HepG2 (cell line): ENCODE measurements at regions not wholly inside any gene's neighbourhood (a gene's known extent, or its start where the extent isn't known, plus 50 kb on each side); places are given as distances from the start of the nearest gene placed in this dataset.

Source experiments
- ATAC-seq: fragments of 200-7000 bp; cut with Tn5 transposase; 3 replicates; pipeline ENCODE4 v1.9.1; 2020; ENCODE audit warnings: mild to moderate bottlenecking, moderate library complexity
- BruUV-seq: library from RNA; stranded (reverse); fragments of 400-500 nt; replicated peaks from 2 replicates; lab custom pipeline; 2021; lab: Mats Ljungman, UMichigan
- CTCF ChIA-PET: fragments of 300-600 bp; formaldehyde crosslinking; extraction: SDS; loops from one replicate; lab custom pipeline; 2021; ENCODE audit warnings: low total read pairs, inconsistent platforms, low intra/inter-chr PET ratio; lab: Yijun Ruan, JAX
- POLR2A ChIA-PET: fragments of 350-600 bp; sonication (Branson Sonifier 250); formaldehyde crosslinking; loops from one replicate; lab custom pipeline; 2020; ENCODE audit warnings: antibody characterized with exemption, inconsistent platforms; lab: Yijun Ruan, JAX
- DNase-seq: peaks from one replicate; pipeline ENCODE4 v3.0.0-alpha.2; 2015; ENCODE audit warnings: low spot score
- FAIRE-seq: peaks from 3 replicates; lab custom pipeline; 2011; peaks lifted over from hg19 to GRCh38; lab: Jason Lieb, UNC
- H2AFZ ChIP-seq: one replicate; pipeline ENCODE4 v1.6.1; 2011; ENCODE audit warnings: low read length, inconsistent platforms
- H3K27ac ChIP-seq: fragments of 300-600 bp; 3 replicates; pipeline ENCODE4 v1.8.0; 2011; ENCODE audit warnings: mixed run types, mild to moderate bottlenecking, mixed read lengths, low read length, inconsistent platforms; ENCODE audit not compliant: insufficient read depth; ENCODE audit errors: extremely low read length
- H3K27me3 ChIP-seq, 2 experiments: fragments of 200-600 bp in 1 of 2; 2 replicates in 1 of 2; 3 replicates in 1 of 2; pipeline versions ENCODE4 v1.6.0 to v1.8.0; 2011; ENCODE audit warnings: low read length in 2 of 2, mild to moderate bottlenecking in 2 of 2, moderate library complexity in 2 of 2, inconsistent platforms in 1 of 2; ENCODE audit not compliant: insufficient read depth in 2 of 2, control insufficient read depth in 1 of 2
- H3K36me3 ChIP-seq, 2 experiments: fragments of 200-600 bp in 1 of 2; replicated peaks in 1 of 2; 2 replicates in 1 of 2; 3 replicates in 1 of 2; pipeline versions ENCODE4 v1.5.1 to v1.8.0; 2011; ENCODE audit warnings: low read length in 2 of 2, inconsistent platforms in 1 of 2; ENCODE audit not compliant: insufficient read depth in 2 of 2, control insufficient read depth in 1 of 2
- H3K4me1 ChIP-seq: 2 replicates; pipeline ENCODE4 v1.5.1; 2012; ENCODE audit warnings: low read length, inconsistent platforms; ENCODE audit not compliant: insufficient read depth
- H3K4me2 ChIP-seq: 2 replicates; pipeline ENCODE4 v1.6.0; 2011; ENCODE audit warnings: low read depth, low read length, inconsistent platforms
- H3K4me3 ChIP-seq, 3 experiments: fragments of 200-600 bp in 1 of 3; sonication (generic), shearing (Covaris generic) in 1 of 3; replicated peaks in 1 of 3; 2 replicates each; pipeline ENCODE4 v1.5.1; 2011 to 2016; ENCODE audit warnings: low read length in 3 of 3, inconsistent platforms in 2 of 3, low read depth in 2 of 3, mild to moderate bottlenecking in 2 of 3, control low read depth in 1 of 3, mixed read lengths in 1 of 3; ENCODE audit not compliant: insufficient read depth in 1 of 3
- H3K79me2 ChIP-seq: one replicate; pipeline ENCODE4 v1.6.1; 2011; ENCODE audit warnings: low read length, inconsistent platforms; ENCODE audit not compliant: insufficient read depth
- H3K9ac ChIP-seq: 2 replicates; pipeline ENCODE4 v1.6.0; 2011; ENCODE audit warnings: mild to moderate bottlenecking, low read depth, low read length, inconsistent platforms; ENCODE audit not compliant: insufficient read depth
- H3K9me3 ChIP-seq: 2 replicates; pipeline ENCODE4 v1.5.1; 2012; ENCODE audit warnings: mild to moderate bottlenecking, low read length
- H4K20me1 ChIP-seq: 2 replicates; pipeline ENCODE4 v1.6.0; 2011; ENCODE audit warnings: inconsistent platforms, mild to moderate bottlenecking, low read length, moderate library complexity; ENCODE audit not compliant: insufficient read depth
- ONECUT2 ChIP-seq: sonication (generic); formaldehyde crosslinking; IDR thresholded peaks from 2 replicates; pipeline ENCODE4 v1.4.0; 2020; ENCODE audit warnings: missing genetic modification reagents
- PAX8 ChIP-seq: sonication (generic); formaldehyde crosslinking; IDR thresholded peaks from 2 replicates; pipeline ENCODE4 v1.8.0; 2022; ENCODE audit warnings: mild to moderate bottlenecking, missing genetic modification reagents, borderline replicate concordance
- PREB ChIP-seq: sonication (generic); formaldehyde crosslinking; IDR thresholded peaks from 2 replicates; pipeline ENCODE4 v1.4.0; 2020; ENCODE audit warnings: missing genetic modification reagents
- SMC3 ChIP-seq: IDR thresholded peaks from 2 replicates; pipeline ENCODE4 v1.6.1; 2011; ENCODE audit warnings: low read length, improper control_type of control experiment
- SRF ChIP-seq: IDR thresholded peaks from 2 replicates; pipeline ENCODE4 v1.6.1; 2011; ENCODE audit warnings: mild to moderate bottlenecking, low read depth, low read length, moderate library complexity
- STAG1 ChIP-seq: sonication (generic); formaldehyde crosslinking; IDR thresholded peaks from 2 replicates; pipeline ENCODE4 v1.4.0; 2020; ENCODE audit warnings: missing genetic modification reagents
- U2AF1 ChIP-seq: fragments of 200-400 bp; formaldehyde crosslinking; optimal IDR thresholded peaks from 2 replicates; pipeline ENCODE3; 2017; ENCODE audit warnings: mild to moderate bottlenecking, low read depth, low read length
- ZNF136 ChIP-seq: sonication (generic); formaldehyde crosslinking; IDR thresholded peaks from 2 replicates; pipeline ENCODE4 v1.8.1; 2022; ENCODE audit warnings: low read depth, mild to moderate bottlenecking, moderate library complexity, missing genetic modification reagents
- ZSCAN22 ChIP-seq: sonication (generic); formaldehyde crosslinking; IDR thresholded peaks from 2 replicates; pipeline ENCODE4 v1.4.0; 2020; ENCODE audit warnings: mild to moderate bottlenecking, missing genetic modification reagents
- WGBS: methylation state at CpG from one replicate; pipeline ENCODE4 v1.1.6; 2017; ENCODE audit warnings: low lambda C conversion rate; 5-methylcytosine and 5-hydroxymethylcytosine counted together
- in situ Hi-C: cut with HindIII; loops from 2 replicates; pipeline ENCODE4 v1.10.0; 2017; ENCODE audit warnings: low pct_unique_long_range_greater_than_20kb; ENCODE audit not compliant: extremely low pct_ligation_motif_present
- intact Hi-C: fragments of 100-400 bp; cut with micrococcal nuclease; formaldehyde crosslinking; loops from one replicate; pipeline ENCODE4 v1.10.0; 2022; ENCODE audit not compliant: unreplicated experiment
- TF ChIP-seq, protein P1 (sequence below): sonication (generic); formaldehyde crosslinking; IDR thresholded peaks from 2 replicates; pipeline ENCODE4 v1.5.0; 2020; ENCODE audit warnings: mild to moderate bottlenecking, missing genetic modification reagents, moderate library complexity
- TF ChIP-seq, protein P2 (sequence below): sonication (generic); formaldehyde crosslinking; IDR thresholded peaks from 2 replicates; pipeline ENCODE4 v1.5.0; 2020; ENCODE audit warnings: mild to moderate bottlenecking, missing genetic modification reagents

DNA sequence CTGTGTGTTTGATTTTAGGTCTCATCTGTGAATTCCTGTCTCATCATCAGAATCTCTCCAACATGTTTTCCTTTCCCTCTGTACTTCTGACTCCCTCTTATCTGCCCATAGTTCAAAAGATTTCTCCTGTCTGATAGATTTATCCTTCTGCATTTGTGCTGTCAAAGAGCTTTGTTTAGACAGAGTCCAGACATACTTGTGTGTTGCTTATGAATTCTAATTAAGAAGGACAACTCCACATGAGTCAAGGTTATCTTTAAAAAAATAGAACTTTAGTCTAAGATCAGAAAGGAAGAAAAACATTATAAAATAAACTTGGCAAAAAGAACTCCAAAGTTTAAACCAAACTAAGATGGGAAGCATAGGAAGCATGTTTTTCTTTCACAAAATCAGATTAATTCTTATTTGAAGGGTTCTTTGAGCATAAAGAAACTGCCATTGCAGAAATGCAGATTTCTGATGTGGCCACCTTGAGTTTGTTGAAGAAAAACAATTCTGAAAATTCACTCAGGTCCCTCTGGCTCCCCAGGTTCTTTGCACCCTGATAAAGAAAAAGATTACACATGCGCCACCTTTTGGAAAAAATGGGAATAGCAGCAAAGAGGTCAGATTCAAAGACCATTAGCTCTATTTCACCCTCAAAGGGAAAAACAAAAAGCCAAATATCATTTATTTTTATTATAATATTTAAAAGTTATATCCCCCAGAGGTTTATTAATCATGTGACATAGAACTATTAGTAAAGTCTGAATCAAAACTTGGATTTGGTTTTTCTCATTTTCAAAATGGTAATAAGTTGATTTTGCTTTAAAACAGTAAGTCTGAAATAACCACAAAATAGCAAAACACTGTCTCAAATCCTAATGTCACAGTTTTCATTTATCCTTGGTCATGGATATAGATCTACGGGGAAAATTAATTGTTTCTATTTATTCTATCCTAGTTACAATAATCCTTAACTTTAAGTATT is 143.7 kb upstream of the DCN start:
- Histone ChIP-seq H3K27me3 (no peaks in the 10 kb centered on the region; a peak in 1 of 5 replicates), H4K20me1 (no peaks in the 10 kb centered on the region), H3K36me3 (no peaks in the 10 kb centered on the region), H3K27ac (no peak overlapping the region), H3K9ac (no peak overlapping the region), H3K4me3 (no peak overlapping the region), H3K9me3 (no peaks in the 10 kb centered on the region), H3K79me2 (no peaks in the 10 kb centered on the region), H3K4me2 (no peak overlapping the region), H3K4me1 (no peaks in the 10 kb centered on the region), H2AFZ (no peak overlapping the region)
- BruUV-seq = no TSS peak
- in situ Hi-C loops = loop anchor here (25.0 kb wide), 1 partner anchor 364 kb away; the partner anchor contains the start of gene CCER1
- DNase-seq (peak; percentile 34), FAIRE-seq (no peak), ATAC-seq (peak; percentile 47; the same call in 2 of the 3 replicates)
- ChIA-PET POLR2A (no interaction called here), CTCF (interaction anchor here (1.2 kb wide), 1 partner anchor 348 kb away, joined by 8 read pairs; no protein-coding TSS in a partner anchor)
- intact Hi-C loops = loop anchor here (1.0 kb wide), 2 partner anchors 148 to 348 kb away; no protein-coding TSS in a partner anchor
- peak; percentile 43; the same call in 1 of the 2 replicates for TF ChIP-seq SMC3
- TF ChIP-seq ONECUT2 (CRISPR knock-in tag) = no peak
- peak; percentile 22; the same call in 1 of the 2 replicates for TF ChIP-seq STAG1
- TF ChIP-seq, protein P1, sequence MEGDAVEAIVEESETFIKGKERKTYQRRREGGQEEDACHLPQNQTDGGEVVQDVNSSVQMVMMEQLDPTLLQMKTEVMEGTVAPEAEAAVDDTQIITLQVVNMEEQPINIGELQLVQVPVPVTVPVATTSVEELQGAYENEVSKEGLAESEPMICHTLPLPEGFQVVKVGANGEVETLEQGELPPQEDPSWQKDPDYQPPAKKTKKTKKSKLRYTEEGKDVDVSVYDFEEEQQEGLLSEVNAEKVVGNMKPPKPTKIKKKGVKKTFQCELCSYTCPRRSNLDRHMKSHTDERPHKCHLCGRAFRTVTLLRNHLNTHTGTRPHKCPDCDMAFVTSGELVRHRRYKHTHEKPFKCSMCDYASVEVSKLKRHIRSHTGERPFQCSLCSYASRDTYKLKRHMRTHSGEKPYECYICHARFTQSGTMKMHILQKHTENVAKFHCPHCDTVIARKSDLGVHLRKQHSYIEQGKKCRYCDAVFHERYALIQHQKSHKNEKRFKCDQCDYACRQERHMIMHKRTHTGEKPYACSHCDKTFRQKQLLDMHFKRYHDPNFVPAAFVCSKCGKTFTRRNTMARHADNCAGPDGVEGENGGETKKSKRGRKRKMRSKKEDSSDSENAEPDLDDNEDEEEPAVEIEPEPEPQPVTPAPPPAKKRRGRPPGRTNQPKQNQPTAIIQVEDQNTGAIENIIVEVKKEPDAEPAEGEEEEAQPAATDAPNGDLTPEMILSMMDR (CRISPR knock-in tag) = peak; percentile 51
- 0% methylated on average over 2 of the region's 2 CpGs for WGBS

- no peaks in the 10 kb centered on the region for H3K79me2 ChIP-seq
- POLR2A ChIA-PET = no interaction called here
- H3K9me3 ChIP-seq = no peaks in the 10 kb centered on the region
- TF ChIP-seq, protein P2, sequence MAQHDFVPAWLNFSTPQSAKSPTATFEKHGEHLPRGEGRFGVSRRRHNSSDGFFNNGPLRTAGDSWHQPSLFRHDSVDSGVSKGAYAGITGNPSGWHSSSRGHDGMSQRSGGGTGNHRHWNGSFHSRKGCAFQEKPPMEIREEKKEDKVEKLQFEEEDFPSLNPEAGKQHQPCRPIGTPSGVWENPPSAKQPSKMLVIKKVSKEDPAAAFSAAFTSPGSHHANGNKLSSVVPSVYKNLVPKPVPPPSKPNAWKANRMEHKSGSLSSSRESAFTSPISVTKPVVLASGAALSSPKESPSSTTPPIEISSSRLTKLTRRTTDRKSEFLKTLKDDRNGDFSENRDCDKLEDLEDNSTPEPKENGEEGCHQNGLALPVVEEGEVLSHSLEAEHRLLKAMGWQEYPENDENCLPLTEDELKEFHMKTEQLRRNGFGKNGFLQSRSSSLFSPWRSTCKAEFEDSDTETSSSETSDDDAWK (CRISPR knock-in tag) = no peak
- no peak for TF ChIP-seq ZNF136 (CRISPR knock-in tag)
- TF ChIP-seq U2AF1 = no peak
- no peak for TF ChIP-seq PREB
- TF ChIP-seq SRF = no peak
- TF ChIP-seq PAX8 (CRISPR knock-in tag) = no peak
- no peak for TF ChIP-seq ZSCAN22
Measured at GRCh38 chr12:91320999-91321398, 138.4 kb upstream of the DCN start.

More at GRCh38 chr12:91320999-91321398, 138.4 kb upstream of the DCN start:
- CTCF ChIA-PET = no interaction called here
- Histone ChIP-seq H3K4me1 (no peaks in the 10 kb centered on the region), H3K36me3 (no peaks in the 10 kb centered on the region), H3K4me3 (no peak overlapping the region), H2AFZ (no peak overlapping the region), H3K9ac (no peak overlapping the region), H3K4me2 (no peak overlapping the region), H4K20me1 (no peaks in the 10 kb centered on the region), H3K27me3 (no peaks in the 10 kb centered on the region; a peak in 1 of 5 replicates), H3K27ac (no peak overlapping the region)
- BruUV-seq = no TSS peak
- intact Hi-C loops = no loop called here
- 2% methylated on average over 6 of the region's 6 CpGs for WGBS
- FAIRE-seq (no peak), DNase-seq (no peak), ATAC-seq (no peak)
- in situ Hi-C loops = no loop called here
